ENCODE measurements at regions not wholly inside any gene's neighbourhood (a gene's known extent, or its start where the extent isn't known, plus 50 kb on each side); places are given as distances from the start of the nearest gene placed in this dataset.

- TF ChIP-seq CTCF (conservative IDR thresholded peaks at IDR 0.05 in 1 of 2, IDR thresholded peaks at IDR 0.05 in 1 of 2; ENCODE audit: extremely low read depth in 1 of 2, insufficient read depth in 1 of 2, low read depth in 1 of 2, low read length in 2 of 2) (no peak), EZH2 (IDR thresholded peaks at IDR 0.05; ENCODE audit: borderline replicate concordance, low read length) (no peak)
These were observed 312.2 kb downstream of the CNTN3 start for GRCh38 chr3:74302281-74302680.
